ENCODE measurements at regions not wholly inside any gene's neighbourhood (a gene's known extent, or its start where the extent isn't known, plus 50 kb on each side); places are given as distances from the start of the nearest gene placed in this dataset.

- TF ChIP-seq CHD2 (IDR thresholded peaks at IDR 0.05; ENCODE audit: low read length) = no peak
These were observed 105.4 kb upstream of the FRMD4A start (continued) for GRCh38 chr10:14435976-14436632.

Measured in H1 (cell line).